IMR-90 (cell line): ENCODE measurements at regions not wholly inside any gene's neighbourhood (a gene's known extent, or its start where the extent isn't known, plus 50 kb on each side); places are given as distances from the start of the nearest gene placed in this dataset.

Experiments
- ATAC-seq: fragments of 200-7000 bp; cut with Tn5 transposase; 2 replicates; pipeline ENCODE4 v1.9.1; 2020; ENCODE audit warnings: low read depth, mild to moderate bottlenecking, moderate library complexity
- BruUV-seq: library from RNA; stranded (reverse); fragments of 400-500 nt; replicated peaks from 2 replicates; lab custom pipeline; 2021; lab: Mats Ljungman, UMichigan
- CTCF ChIA-PET: fragments of 300-600 bp; formaldehyde crosslinking; extraction: SDS; loops from one replicate; lab custom pipeline; 2021; ENCODE audit warnings: antibody characterized with exemption; lab: Yijun Ruan, JAX
- POLR2A ChIA-PET: fragments of 300-600 bp; sonication (Branson Sonifier 250); formaldehyde crosslinking; loops from one replicate; lab custom pipeline; 2022; ENCODE audit warnings: antibody characterized with exemption; ENCODE audit not compliant: unreplicated experiment; lab: Charles Lee
- DNase-seq: peaks from one replicate; pipeline ENCODE4 v3.0.0; 2013
- H2AFZ ChIP-seq: replicated peaks from 2 replicates; pipeline ENCODE3; 2013; ENCODE audit warnings: low read length, mild to moderate bottlenecking; ENCODE audit not compliant: poor library complexity
- H2AK5ac ChIP-seq: 2 replicates; pipeline ENCODE4 v1.6.1; 2013; ENCODE audit warnings: low read depth, low read length, inconsistent platforms
- H2AK9ac ChIP-seq: replicated peaks from 2 replicates; pipeline ENCODE3; 2013; ENCODE audit warnings: mild to moderate bottlenecking, low read depth, low read length, moderate library complexity; ENCODE audit not compliant: poor library complexity
- H2BK120ac ChIP-seq: 2 replicates; pipeline ENCODE4 v1.6.1; 2013; ENCODE audit warnings: low read depth, low read length, inconsistent platforms
- H2BK15ac ChIP-seq: 3 replicates; pipeline ENCODE4 v1.6.1; 2013; ENCODE audit warnings: low read depth, low read length, inconsistent platforms
- H2BK20ac ChIP-seq: 2 replicates; pipeline ENCODE4 v1.6.1; 2013; ENCODE audit warnings: low read depth, mild to moderate bottlenecking, inconsistent platforms, low read length, moderate library complexity
- H2BK5ac ChIP-seq: 2 replicates; pipeline ENCODE4 v1.6.1; 2013; ENCODE audit warnings: mild to moderate bottlenecking, low read depth, low read length, inconsistent platforms; ENCODE audit not compliant: poor library complexity, severe bottlenecking
- H3K14ac ChIP-seq: replicated peaks from 2 replicates; pipeline ENCODE4 v1.6.1; 2013; ENCODE audit warnings: low read depth, low read length, inconsistent platforms
- H3K18ac ChIP-seq: 2 replicates; pipeline ENCODE4 v1.6.1; 2013; ENCODE audit warnings: low read depth, low read length, control low read depth
- H3K23ac ChIP-seq: 2 replicates; pipeline ENCODE4 v1.6.1; 2013; ENCODE audit warnings: low read depth, low read length, inconsistent platforms
- H3K27ac ChIP-seq: 2 replicates; pipeline ENCODE4 v1.5.1; 2013; ENCODE audit warnings: mild to moderate bottlenecking, control low read depth, low read length; ENCODE audit not compliant: insufficient read depth
- H3K27me3 ChIP-seq: 2 replicates; pipeline ENCODE4 v1.6.1; 2013; ENCODE audit warnings: low read length; ENCODE audit not compliant: control insufficient read depth, insufficient read depth
- H3K36me3 ChIP-seq: 2 replicates; pipeline ENCODE4 v1.6.1; 2013; ENCODE audit warnings: low read length, mixed read lengths; ENCODE audit not compliant: control insufficient read depth, insufficient read depth
- H3K4ac ChIP-seq: 2 replicates; pipeline ENCODE4 v1.6.1; 2013; ENCODE audit warnings: low read depth, low read length, inconsistent platforms
- H3K4me1 ChIP-seq: 2 replicates; pipeline ENCODE4 v1.6.1; 2013; ENCODE audit warnings: low read length, mixed read lengths; ENCODE audit not compliant: control insufficient read depth, insufficient read depth
- H3K4me2 ChIP-seq: 2 replicates; pipeline ENCODE4 v1.6.1; 2013; ENCODE audit warnings: low read depth, mild to moderate bottlenecking, control low read depth, low read length, moderate library complexity
- H3K4me3 ChIP-seq: 2 replicates; pipeline ENCODE4 v1.5.1; 2013; ENCODE audit warnings: low read depth, mild to moderate bottlenecking, control low read depth, low read length, moderate library complexity; ENCODE audit not compliant: insufficient read depth
- H3K56ac ChIP-seq: 2 replicates; pipeline ENCODE4 v1.6.1; 2013; ENCODE audit warnings: low read length, inconsistent platforms; ENCODE audit not compliant: insufficient read depth; ENCODE audit errors: extremely low read depth
- H3K79me1 ChIP-seq, 2 experiments: 2 replicates each; pipeline ENCODE4 v1.6.1; 2013; ENCODE audit warnings: low read length in 2 of 2, inconsistent platforms in 1 of 2, low read depth in 1 of 2
- H3K9ac ChIP-seq: 2 replicates; pipeline ENCODE4 v1.6.1; 2013; ENCODE audit warnings: low read depth, low read length, control low read depth
- H3K9me1 ChIP-seq: 2 replicates; pipeline ENCODE4 v1.6.1; 2013; ENCODE audit warnings: low read length, inconsistent platforms; ENCODE audit not compliant: insufficient read depth
- H3K9me3 ChIP-seq: 2 replicates; pipeline ENCODE4 v1.6.1; 2013; ENCODE audit warnings: low read length; ENCODE audit not compliant: control insufficient read depth, insufficient read depth
- H4K20me1 ChIP-seq: 2 replicates; pipeline ENCODE4 v1.6.1; 2013; ENCODE audit warnings: low read length, inconsistent platforms; ENCODE audit not compliant: insufficient read depth
- H4K5ac ChIP-seq: 2 replicates; pipeline ENCODE4 v1.6.1; 2013; ENCODE audit warnings: mild to moderate bottlenecking, low read depth, low read length, control low read depth
- H4K8ac ChIP-seq, 2 experiments: 2 replicates each; pipeline ENCODE4 v1.6.1; 2013; ENCODE audit warnings: low read depth in 2 of 2, low read length in 2 of 2, control low read depth in 1 of 2, inconsistent platforms in 1 of 2
- H4K91ac ChIP-seq: 2 replicates; pipeline ENCODE4 v1.6.1; 2013; ENCODE audit warnings: low read depth, low read length, inconsistent platforms; ENCODE audit not compliant: insufficient read depth
- CEBPB ChIP-seq: IDR thresholded peaks from 2 replicates; pipeline ENCODE4 v1.6.1; 2012; ENCODE audit warnings: low read depth, low read length, improper control_type of control experiment
- CHD1 ChIP-seq: IDR thresholded peaks from 2 replicates; pipeline ENCODE4 v1.6.1; 2012; ENCODE audit warnings: low read depth, low read length, improper control_type of control experiment
- FOS ChIP-seq: fragments of 150-350 bp; IDR thresholded peaks from 2 replicates; pipeline ENCODE4 v1.6.1; 2016; ENCODE audit warnings: low read depth, low read length
- MAFK ChIP-seq: IDR thresholded peaks from 2 replicates; pipeline ENCODE4 v1.6.1; 2012; ENCODE audit warnings: low read depth, low read length, improper control_type of control experiment
- MXI1 ChIP-seq: IDR thresholded peaks from 2 replicates; pipeline ENCODE4 v1.6.1; 2012; ENCODE audit warnings: low read depth, mild to moderate bottlenecking, low read length, moderate library complexity, borderline replicate concordance
- NFE2L2 ChIP-seq: fragments of 150-350 bp; IDR thresholded peaks from 2 replicates; pipeline ENCODE4 v1.6.1; 2016; ENCODE audit warnings: low read depth, mild to moderate bottlenecking, low read length
- POLR2A ChIP-seq: IDR thresholded peaks from 2 replicates; pipeline ENCODE4 v1.6.1; 2012; ENCODE audit warnings: mild to moderate bottlenecking, low read depth, low read length
- RFX5 ChIP-seq: IDR thresholded peaks from 2 replicates; pipeline ENCODE4 v1.8.0; 2012; ENCODE audit warnings: low read depth, mild to moderate bottlenecking, low read length, moderate library complexity
- SMC3 ChIP-seq: fragments of 150-350 bp; IDR thresholded peaks from 2 replicates; pipeline ENCODE4 v1.6.1; 2016; ENCODE audit warnings: low read depth, mild to moderate bottlenecking, antibody characterized with exemption, low read length, moderate library complexity
- WGBS, 2 experiments: methylation state at CpG; one replicate each; pipeline versions ENCODE4 v1.1.5 to v1.1.7; 2013; ENCODE audit warnings: missing lambda C conversion rate in 2 of 2; ENCODE audit not compliant: insufficient read length in 1 of 2; ENCODE audit errors: extremely low coverage in 2 of 2; 5-methylcytosine and 5-hydroxymethylcytosine counted together
- dilution Hi-C: fragments of 300-500 bp; cut with HindIII; formaldehyde crosslinking; loops from one replicate; pipeline ENCODE4 v1.14.3; 2018; ENCODE audit warnings: low sequenced_read_pairs; ENCODE audit not compliant: unreplicated experiment
- in situ Hi-C: fragments of 300-500 bp; cut with MboI; formaldehyde crosslinking; loops from 3 replicates; pipeline ENCODE4 v1.14.3; 2019; ENCODE audit warnings: low sequenced_read_pairs, inconsistent platforms, mixed read lengths
- intact Hi-C: fragments of 100-400 bp; cut with micrococcal nuclease; formaldehyde crosslinking; loops from 2 replicates; pipeline ENCODE4 v1.10.0; 2022
- TF ChIP-seq, protein P1 (sequence below): fragments of 150-350 bp; IDR thresholded peaks from 2 replicates; pipeline ENCODE4 v1.6.1; 2017; ENCODE audit warnings: mild to moderate bottlenecking, antibody characterized with exemption, low read length, low read depth
- TF ChIP-seq, protein P2 (sequence below): fragments of 150-350 bp; IDR thresholded peaks from 2 replicates; pipeline ENCODE4 v1.6.1; 2016; ENCODE audit warnings: low read depth, mild to moderate bottlenecking, low read length, moderate library complexity, borderline replicate concordance

DNA sequence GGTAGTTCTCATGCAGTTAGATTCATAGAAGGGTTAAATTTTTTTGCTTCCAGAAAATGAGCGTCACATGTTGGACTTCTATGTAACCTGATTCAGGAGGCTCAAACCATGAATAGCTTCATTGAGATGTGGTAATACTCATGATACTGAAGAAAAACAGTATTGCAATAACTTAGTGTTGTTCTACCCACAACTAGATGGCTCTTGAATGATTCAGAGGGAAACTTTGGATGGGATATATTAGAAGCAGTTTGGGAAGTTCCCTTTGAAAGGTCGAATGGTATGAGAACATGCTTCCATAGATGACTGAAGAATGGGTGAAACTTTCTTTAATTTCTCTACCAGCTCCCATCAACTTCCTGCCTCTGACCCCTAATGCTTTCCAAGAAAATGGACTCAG lies 211.7 kb upstream of the PTGFR start:
- dilution Hi-C loops = no loop called here
- H2AFZ ChIP-seq = no peak overlapping the region
- H2AK5ac ChIP-seq = 0 out of 2 replicates have a peak overlapping the region, but pooled peaks have one; percentile 28
- peak overlapping the region; percentile 30; the same call in 1 of the 2 replicates for H4K91ac ChIP-seq
- peaks cover 17% of the 10 kb centered on the region for H3K9me1 ChIP-seq
- CTCF ChIA-PET = interaction anchor here (0.6 to 1.3 kb wide), 3 partner anchors 19 to 190 kb away, joined by 3 to 4 read pairs (median 3); no protein-coding TSS in a partner anchor
- peak; percentile 72 for ATAC-seq
- no peak overlapping the region for H3K14ac ChIP-seq
- POLR2A ChIA-PET = no interaction called here
- intact Hi-C loops = loop anchor here (10.0 kb wide), 1 partner anchor 56 kb away; no protein-coding TSS in a partner anchor
- H4K20me1 ChIP-seq = no peaks in the 10 kb centered on the region
- no peak overlapping the region for H3K9ac ChIP-seq
- H3K27ac ChIP-seq = peak overlapping the region; percentile 81
- H3K23ac ChIP-seq = no peak overlapping the region; the same call in 1 of the 2 replicates
- no peaks in the 10 kb centered on the region for H3K36me3 ChIP-seq
- H2AK9ac ChIP-seq = no peak overlapping the region
- H2BK5ac ChIP-seq = peak overlapping the region; percentile 98
- no peaks in the 10 kb centered on the region for H3K27me3 ChIP-seq
- H3K9me3 ChIP-seq = no peaks in the 10 kb centered on the region
- no peak overlapping the region for H3K4me3 ChIP-seq
- peak overlapping the region; percentile 95 for H3K4ac ChIP-seq
- no peaks in the 10 kb centered on the region for H3K79me1 ChIP-seq
- peak overlapping the region; percentile 59; the same call in 1 of the 2 replicates for H4K5ac ChIP-seq
- no CpG with 5 or more reads among the region's 2 CpGs for WGBS, 2 experiments
- no TSS peak for BruUV-seq
- in situ Hi-C loops = no loop called here
- peak overlapping the region; percentile 81; the same call in 1 of the 3 replicates for H2BK15ac ChIP-seq
- TF ChIP-seq, protein P1, sequence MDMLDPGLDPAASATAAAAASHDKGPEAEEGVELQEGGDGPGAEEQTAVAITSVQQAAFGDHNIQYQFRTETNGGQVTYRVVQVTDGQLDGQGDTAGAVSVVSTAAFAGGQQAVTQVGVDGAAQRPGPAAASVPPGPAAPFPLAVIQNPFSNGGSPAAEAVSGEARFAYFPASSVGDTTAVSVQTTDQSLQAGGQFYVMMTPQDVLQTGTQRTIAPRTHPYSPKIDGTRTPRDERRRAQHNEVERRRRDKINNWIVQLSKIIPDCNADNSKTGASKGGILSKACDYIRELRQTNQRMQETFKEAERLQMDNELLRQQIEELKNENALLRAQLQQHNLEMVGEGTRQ = peak; percentile 89
- TF ChIP-seq CEBPB = peak; percentile 97
- no peak for TF ChIP-seq RFX5
- no peak for TF ChIP-seq POLR2A
- TF ChIP-seq FOS = peak; percentile 74
- TF ChIP-seq NFE2L2 = no peak
- TF ChIP-seq MAFK = 0 out of 2 replicates have a peak, but pooled peaks have one; percentile 4
- TF ChIP-seq MXI1 = no peak
- TF ChIP-seq CHD1 = no peak
- TF ChIP-seq, protein P2, sequence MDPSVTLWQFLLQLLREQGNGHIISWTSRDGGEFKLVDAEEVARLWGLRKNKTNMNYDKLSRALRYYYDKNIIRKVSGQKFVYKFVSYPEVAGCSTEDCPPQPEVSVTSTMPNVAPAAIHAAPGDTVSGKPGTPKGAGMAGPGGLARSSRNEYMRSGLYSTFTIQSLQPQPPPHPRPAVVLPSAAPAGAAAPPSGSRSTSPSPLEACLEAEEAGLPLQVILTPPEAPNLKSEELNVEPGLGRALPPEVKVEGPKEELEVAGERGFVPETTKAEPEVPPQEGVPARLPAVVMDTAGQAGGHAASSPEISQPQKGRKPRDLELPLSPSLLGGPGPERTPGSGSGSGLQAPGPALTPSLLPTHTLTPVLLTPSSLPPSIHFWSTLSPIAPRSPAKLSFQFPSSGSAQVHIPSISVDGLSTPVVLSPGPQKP = no peak
- no peak for TF ChIP-seq SMC3
- peak overlapping the region; percentile 82; the same call in 1 of the 2 replicates for H3K4me2 ChIP-seq
- peak; percentile 98 for DNase-seq
- peak overlapping the region; percentile 82 for H2BK120ac ChIP-seq
- H2BK20ac ChIP-seq = peak overlapping the region; percentile 71; the same call in 1 of the 2 replicates
- H3K18ac ChIP-seq = peak overlapping the region; percentile 92; the same call in 1 of the 2 replicates
- peak overlapping the region in 1 of 2 experiments; percentile 89; a peak in 2 of 4 replicates for H4K8ac ChIP-seq
- peak overlapping the region; percentile 42; the same call in 1 of the 2 replicates for H3K56ac ChIP-seq
- H3K4me1 ChIP-seq = peaks cover 23% of the 10 kb centered on the region; the same call in 1 of the 2 replicates
